Fibroblast of skin of abdomen (primary cell): ENCODE measurements at regions not wholly inside any gene's neighbourhood (a gene's known extent, or its start where the extent isn't known, plus 50 kb on each side); places are given as distances from the start of the nearest gene placed in this dataset.
A peak's percentile ranks its signal among the peaks of the same experiment; 100 is the strongest.
"Not testable (repeated sequence)": the region's sequence is repeated elsewhere in the genome, so short reads cannot be mapped to it uniquely, and the experiment has no call there.

ENCODE experiments used
- DNase-seq: peaks from one replicate; pipeline ENCODE4 v3.0.0-alpha.2; 2013

GRCh38 chr3:157618075-157618760 is 115.0 kb upstream of the VEPH1 start:
- DNase-seq, result peak; percentile 80

GRCh38 chr3:157614896-157615295 is 111.7 kb upstream of the VEPH1 start:
- DNase-seq, result no peak

GRCh38 chr3:157611536-157612076 is 108.4 kb upstream of the VEPH1 start:
- DNase-seq, result no peak

- no peak for DNase-seq
Measured at GRCh38 chr3:157610876-157611535, 107.8 kb upstream of the VEPH1 start.

GRCh38 chr3:157607826-157608405 is 104.7 kb upstream of the VEPH1 start:
- DNase-seq, result peak; percentile 10

- DNase-seq, result no peak
Measured at GRCh38 chr3:157606852-157607197, 103.6 kb upstream of the VEPH1 start.

- peak; percentile 75 for DNase-seq
Measured at GRCh38 chr3:157606011-157606851, 103.0 kb upstream of the VEPH1 start.

GRCh38 chr3:157605356-157605755 is 102.1 kb upstream of the VEPH1 start:
- DNase-seq, result no peak

- DNase-seq, result no peak
Measured at GRCh38 chr3:157602424-157602823, 99.2 kb upstream of the VEPH1 start.

- DNase-seq, result no peak
Measured at GRCh38 chr3:157595259-157595658, 92.0 kb upstream of the VEPH1 start.

GRCh38 chr3:157594413-157594812 is 91.2 kb upstream of the VEPH1 start:
- DNase-seq, result no peak

- no peak for DNase-seq
Measured at GRCh38 chr3:157592769-157593168, 89.6 kb upstream of the VEPH1 start.

GRCh38 chr3:157590273-157590672 is 87.1 kb upstream of the VEPH1 start:
- DNase-seq, result no peak

GRCh38 chr3:157589211-157589610 is 86.0 kb upstream of the VEPH1 start:
- peak; percentile 11 for DNase-seq

GRCh38 chr3:157588386-157589060 is 85.3 kb upstream of the VEPH1 start:
- no peak for DNase-seq

- no peak for DNase-seq
Measured at GRCh38 chr3:157586293-157586692, 83.1 kb upstream of the VEPH1 start.

- no peak for DNase-seq
Measured at GRCh38 chr3:157585386-157585785, 82.2 kb upstream of the VEPH1 start.

- no peak for DNase-seq
Measured at GRCh38 chr3:157582637-157582973, 79.4 kb upstream of the VEPH1 start.

GRCh38 chr3:157581956-157582636 is 78.9 kb upstream of the VEPH1 start:
- DNase-seq, result not testable (repeated sequence)

GRCh38 chr3:157581371-157581770 is 78.2 kb upstream of the VEPH1 start:
- DNase-seq, result peak; percentile 47

GRCh38 chr3:157578181-157578580 is 75.0 kb upstream of the VEPH1 start:
- DNase-seq, result no peak

GRCh38 chr3:157574531-157574930 is 71.3 kb upstream of the VEPH1 start:
- DNase-seq, result no peak
